Omental fat pad (tissue), 3 donors: ENCODE measurements at regions not wholly inside any gene's neighbourhood (a gene's known extent, or its start where the extent isn't known, plus 50 kb on each side); places are given as distances from the start of the nearest gene placed in this dataset.

Experiments used
- ATAC-seq: fragments of 150-250 bp; one replicate; pipeline ENCODE4 v1.9.1; 2016; ENCODE audit warnings: mild to moderate bottlenecking, moderate library complexity; ENCODE audit not compliant: low FRiP score
- DNase-seq: peaks from one replicate; pipeline ENCODE4 v3.0.0-alpha.2; 2019; ENCODE audit warnings: low spot score
- CTCF ChIP-seq, 3 donors: fragments of 450-650 bp; IDR thresholded peaks; one replicate each; pipeline ENCODE4 v1.5.1; 2016 to 2017; ENCODE audit warnings: antibody characterized with exemption in 3 of 3, mild to moderate bottlenecking in 3 of 3, moderate library complexity in 2 of 3

GRCh38 chr2:142758973-142759372, 118.5 kb upstream of the KYNU start:
- no peak for ATAC-seq
- DNase-seq = no peak
- no peak for TF ChIP-seq CTCF (IDR thresholded peaks at IDR 0.05)

- no peak for DNase-seq
- TF ChIP-seq CTCF (IDR thresholded peaks at IDR 0.05) = no peak
- no peak for ATAC-seq
Measured at GRCh38 chr2:142757111-142757510, 120.4 kb upstream of the KYNU start.

- DNase-seq (no peak), ATAC-seq (no peak)
- TF ChIP-seq CTCF (IDR thresholded peaks at IDR 0.05) = no peak
Measured at GRCh38 chr2:142756430-142756829, 121.0 kb upstream of the KYNU start.

GRCh38 chr2:142755191-142755590, 122.3 kb upstream of the KYNU start:
- ATAC-seq = no peak
- DNase-seq = no peak
- TF ChIP-seq CTCF (IDR thresholded peaks at IDR 0.05) = no peak

GRCh38 chr2:142754182-142754581, 123.3 kb upstream of the KYNU start:
- no peak for TF ChIP-seq CTCF (IDR thresholded peaks at IDR 0.05)
- ATAC-seq (no peak), DNase-seq (no peak)

- TF ChIP-seq CTCF (IDR thresholded peaks at IDR 0.05) = no peak
- ATAC-seq = no peak
- DNase-seq = no peak
Measured at GRCh38 chr2:142750858-142751257, 126.6 kb upstream of the KYNU start.

DNA sequence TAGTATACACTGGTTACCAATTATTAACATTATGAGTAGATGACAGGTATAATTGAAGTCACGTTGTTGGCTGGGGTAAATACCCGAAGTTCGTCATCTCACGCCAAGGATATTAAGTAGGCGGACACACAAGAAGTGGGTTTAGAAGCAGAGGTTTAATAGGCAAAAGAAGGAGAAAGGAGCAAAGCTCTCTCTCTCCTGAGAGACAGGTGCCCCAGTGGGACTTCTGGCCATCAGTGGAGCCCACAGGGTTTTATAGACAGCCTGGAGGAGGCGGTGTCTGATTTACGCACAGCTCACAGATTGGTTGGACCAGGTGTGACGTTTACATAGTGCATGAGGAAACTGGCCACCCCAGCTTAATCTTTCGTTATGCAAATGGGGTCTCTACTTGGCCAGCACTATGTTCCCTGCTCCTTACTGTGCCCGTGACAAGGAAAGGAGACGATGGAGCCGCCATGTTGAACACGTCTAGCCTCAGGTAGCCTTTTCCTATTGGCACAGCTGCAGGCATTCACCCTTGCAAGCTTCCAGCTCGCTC, 128.8 kb upstream of the KYNU start:
- TF ChIP-seq CTCF (IDR thresholded peaks at IDR 0.05) = no peak
- ATAC-seq = no peak
- DNase-seq = no peak
